IMR-90 (cell line): ENCODE measurements at regions not wholly inside any gene's neighbourhood (a gene's known extent, or its start where the extent isn't known, plus 50 kb on each side); places are given as distances from the start of the nearest gene placed in this dataset.

ENCODE experiments used
- ATAC-seq: fragments of 200-7000 bp; cut with Tn5 transposase; 2 replicates; pipeline ENCODE4 v1.9.1; 2020; ENCODE audit warnings: low read depth, mild to moderate bottlenecking, moderate library complexity
- BruUV-seq: library from RNA; stranded (reverse); fragments of 400-500 nt; replicated peaks from 2 replicates; lab custom pipeline; 2021; lab: Mats Ljungman, UMichigan
- CTCF ChIA-PET: fragments of 300-600 bp; formaldehyde crosslinking; extraction: SDS; loops from one replicate; lab custom pipeline; 2021; ENCODE audit warnings: antibody characterized with exemption; lab: Yijun Ruan, JAX
- POLR2A ChIA-PET: fragments of 300-600 bp; sonication (Branson Sonifier 250); formaldehyde crosslinking; loops from one replicate; lab custom pipeline; 2022; ENCODE audit warnings: antibody characterized with exemption; ENCODE audit not compliant: unreplicated experiment; lab: Charles Lee
- DNase-seq: peaks from one replicate; pipeline ENCODE4 v3.0.0; 2013
- H2AFZ ChIP-seq: replicated peaks from 2 replicates; pipeline ENCODE3; 2013; ENCODE audit warnings: low read length, mild to moderate bottlenecking; ENCODE audit not compliant: poor library complexity
- H2AK5ac ChIP-seq: 2 replicates; pipeline ENCODE4 v1.6.1; 2013; ENCODE audit warnings: low read depth, low read length, inconsistent platforms
- H2AK9ac ChIP-seq: replicated peaks from 2 replicates; pipeline ENCODE3; 2013; ENCODE audit warnings: mild to moderate bottlenecking, low read depth, low read length, moderate library complexity; ENCODE audit not compliant: poor library complexity
- H2BK120ac ChIP-seq: 2 replicates; pipeline ENCODE4 v1.6.1; 2013; ENCODE audit warnings: low read depth, low read length, inconsistent platforms
- H2BK15ac ChIP-seq: 3 replicates; pipeline ENCODE4 v1.6.1; 2013; ENCODE audit warnings: low read depth, low read length, inconsistent platforms
- H2BK20ac ChIP-seq: 2 replicates; pipeline ENCODE4 v1.6.1; 2013; ENCODE audit warnings: low read depth, mild to moderate bottlenecking, inconsistent platforms, low read length, moderate library complexity
- H2BK5ac ChIP-seq: 2 replicates; pipeline ENCODE4 v1.6.1; 2013; ENCODE audit warnings: mild to moderate bottlenecking, low read depth, low read length, inconsistent platforms; ENCODE audit not compliant: poor library complexity, severe bottlenecking
- H3K14ac ChIP-seq: replicated peaks from 2 replicates; pipeline ENCODE4 v1.6.1; 2013; ENCODE audit warnings: low read depth, low read length, inconsistent platforms
- H3K18ac ChIP-seq: 2 replicates; pipeline ENCODE4 v1.6.1; 2013; ENCODE audit warnings: low read depth, low read length, control low read depth
- H3K23ac ChIP-seq: 2 replicates; pipeline ENCODE4 v1.6.1; 2013; ENCODE audit warnings: low read depth, low read length, inconsistent platforms
- H3K27ac ChIP-seq: 2 replicates; pipeline ENCODE4 v1.5.1; 2013; ENCODE audit warnings: mild to moderate bottlenecking, control low read depth, low read length; ENCODE audit not compliant: insufficient read depth
- H3K27me3 ChIP-seq: 2 replicates; pipeline ENCODE4 v1.6.1; 2013; ENCODE audit warnings: low read length; ENCODE audit not compliant: control insufficient read depth, insufficient read depth
- H3K36me3 ChIP-seq: 2 replicates; pipeline ENCODE4 v1.6.1; 2013; ENCODE audit warnings: low read length, mixed read lengths; ENCODE audit not compliant: control insufficient read depth, insufficient read depth
- H3K4ac ChIP-seq: 2 replicates; pipeline ENCODE4 v1.6.1; 2013; ENCODE audit warnings: low read depth, low read length, inconsistent platforms
- H3K4me1 ChIP-seq: 2 replicates; pipeline ENCODE4 v1.6.1; 2013; ENCODE audit warnings: low read length, mixed read lengths; ENCODE audit not compliant: control insufficient read depth, insufficient read depth
- H3K4me2 ChIP-seq: 2 replicates; pipeline ENCODE4 v1.6.1; 2013; ENCODE audit warnings: low read depth, mild to moderate bottlenecking, control low read depth, low read length, moderate library complexity
- H3K4me3 ChIP-seq: 2 replicates; pipeline ENCODE4 v1.5.1; 2013; ENCODE audit warnings: low read depth, mild to moderate bottlenecking, control low read depth, low read length, moderate library complexity; ENCODE audit not compliant: insufficient read depth
- H3K56ac ChIP-seq: 2 replicates; pipeline ENCODE4 v1.6.1; 2013; ENCODE audit warnings: low read length, inconsistent platforms; ENCODE audit not compliant: insufficient read depth; ENCODE audit errors: extremely low read depth
- H3K79me1 ChIP-seq, 2 experiments: 2 replicates each; pipeline ENCODE4 v1.6.1; 2013; ENCODE audit warnings: low read length in 2 of 2, inconsistent platforms in 1 of 2, low read depth in 1 of 2
- H3K9ac ChIP-seq: 2 replicates; pipeline ENCODE4 v1.6.1; 2013; ENCODE audit warnings: low read depth, low read length, control low read depth
- H3K9me1 ChIP-seq: 2 replicates; pipeline ENCODE4 v1.6.1; 2013; ENCODE audit warnings: low read length, inconsistent platforms; ENCODE audit not compliant: insufficient read depth
- H3K9me3 ChIP-seq: 2 replicates; pipeline ENCODE4 v1.6.1; 2013; ENCODE audit warnings: low read length; ENCODE audit not compliant: control insufficient read depth, insufficient read depth
- H4K20me1 ChIP-seq: 2 replicates; pipeline ENCODE4 v1.6.1; 2013; ENCODE audit warnings: low read length, inconsistent platforms; ENCODE audit not compliant: insufficient read depth
- H4K5ac ChIP-seq: 2 replicates; pipeline ENCODE4 v1.6.1; 2013; ENCODE audit warnings: mild to moderate bottlenecking, low read depth, low read length, control low read depth
- H4K8ac ChIP-seq, 2 experiments: 2 replicates each; pipeline ENCODE4 v1.6.1; 2013; ENCODE audit warnings: low read depth in 2 of 2, low read length in 2 of 2, control low read depth in 1 of 2, inconsistent platforms in 1 of 2
- H4K91ac ChIP-seq: 2 replicates; pipeline ENCODE4 v1.6.1; 2013; ENCODE audit warnings: low read depth, low read length, inconsistent platforms; ENCODE audit not compliant: insufficient read depth
- BHLHE40 ChIP-seq: fragments of 150-350 bp; IDR thresholded peaks from 2 replicates; pipeline ENCODE4 v1.6.1; 2016; ENCODE audit warnings: mild to moderate bottlenecking, low read depth, low read length
- CEBPB ChIP-seq: IDR thresholded peaks from 2 replicates; pipeline ENCODE4 v1.6.1; 2012; ENCODE audit warnings: low read depth, low read length, improper control_type of control experiment
- CHD1 ChIP-seq: IDR thresholded peaks from 2 replicates; pipeline ENCODE4 v1.6.1; 2012; ENCODE audit warnings: low read depth, low read length, improper control_type of control experiment
- MAFK ChIP-seq: IDR thresholded peaks from 2 replicates; pipeline ENCODE4 v1.6.1; 2012; ENCODE audit warnings: low read depth, low read length, improper control_type of control experiment
- MXI1 ChIP-seq: IDR thresholded peaks from 2 replicates; pipeline ENCODE4 v1.6.1; 2012; ENCODE audit warnings: low read depth, mild to moderate bottlenecking, low read length, moderate library complexity, borderline replicate concordance
- POLR2A ChIP-seq: IDR thresholded peaks from 2 replicates; pipeline ENCODE4 v1.6.1; 2012; ENCODE audit warnings: mild to moderate bottlenecking, low read depth, low read length
- RAD21 ChIP-seq: IDR thresholded peaks from 2 replicates; pipeline ENCODE4 v1.6.1; 2012; ENCODE audit warnings: low read length, improper control_type of control experiment
- RCOR1 ChIP-seq: IDR thresholded peaks from 2 replicates; pipeline ENCODE4 v1.6.1; 2012; ENCODE audit warnings: mild to moderate bottlenecking, low read length, improper control_type of control experiment; ENCODE audit not compliant: insufficient replicate concordance
- RFX5 ChIP-seq: IDR thresholded peaks from 2 replicates; pipeline ENCODE4 v1.8.0; 2012; ENCODE audit warnings: low read depth, mild to moderate bottlenecking, low read length, moderate library complexity
- WGBS, 2 experiments: methylation state at CpG; one replicate each; pipeline versions ENCODE4 v1.1.5 to v1.1.7; 2013; ENCODE audit warnings: missing lambda C conversion rate in 2 of 2; ENCODE audit not compliant: insufficient read length in 1 of 2; ENCODE audit errors: extremely low coverage in 2 of 2; 5-methylcytosine and 5-hydroxymethylcytosine counted together
- dilution Hi-C: fragments of 300-500 bp; cut with HindIII; formaldehyde crosslinking; loops from one replicate; pipeline ENCODE4 v1.14.3; 2018; ENCODE audit warnings: low sequenced_read_pairs; ENCODE audit not compliant: unreplicated experiment
- in situ Hi-C: fragments of 300-500 bp; cut with MboI; formaldehyde crosslinking; loops from 3 replicates; pipeline ENCODE4 v1.14.3; 2019; ENCODE audit warnings: low sequenced_read_pairs, inconsistent platforms, mixed read lengths
- intact Hi-C: fragments of 100-400 bp; cut with micrococcal nuclease; formaldehyde crosslinking; loops from 2 replicates; pipeline ENCODE4 v1.10.0; 2022

DNA sequence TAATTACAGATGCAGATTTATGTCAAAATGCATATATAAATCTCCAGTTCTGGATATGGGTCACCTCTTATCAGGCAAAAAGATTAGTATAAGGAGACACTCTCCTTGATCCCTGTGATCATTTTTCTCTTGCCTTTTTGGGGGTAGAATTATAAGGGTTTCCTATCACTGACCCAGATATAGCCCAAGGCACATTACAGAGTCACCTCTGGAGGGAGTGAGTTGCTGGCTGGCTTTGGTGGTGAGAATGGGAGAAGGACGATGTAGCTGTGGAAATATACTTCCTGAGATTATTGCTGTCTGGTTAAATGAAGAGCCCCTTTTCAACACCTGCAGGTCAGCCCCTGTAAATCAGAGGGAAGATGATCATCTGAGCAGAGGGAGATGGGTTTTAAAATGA, 418.7 kb downstream of the MTX2 start:
- no peak overlapping the region for H3K9ac ChIP-seq
- intact Hi-C loops: no loop called here
- no peaks in the 10 kb centered on the region for H3K27me3 ChIP-seq
- no peak overlapping the region for H2AFZ ChIP-seq
- no peak overlapping the region for H3K27ac ChIP-seq
- H4K8ac ChIP-seq: no peak overlapping the region
- no peaks in the 10 kb centered on the region for H3K79me1 ChIP-seq
- H2AK5ac ChIP-seq: no peak overlapping the region
- H4K91ac ChIP-seq: no peak overlapping the region
- no peak overlapping the region for H3K4me2 ChIP-seq
- no peak overlapping the region for H2BK5ac ChIP-seq
- H2AK9ac ChIP-seq: no peak overlapping the region
- no peaks in the 10 kb centered on the region for H3K4me1 ChIP-seq
- H3K14ac ChIP-seq: no peak overlapping the region
- H3K36me3 ChIP-seq: no peaks in the 10 kb centered on the region
- H2BK15ac ChIP-seq: no peak overlapping the region
- POLR2A ChIA-PET: no interaction called here
- no peak overlapping the region for H2BK20ac ChIP-seq
- CTCF ChIA-PET: no interaction called here
- no peaks in the 10 kb centered on the region for H3K9me1 ChIP-seq
- dilution Hi-C loops: no loop called here
- no peak overlapping the region for H4K5ac ChIP-seq
- no peak overlapping the region for H2BK120ac ChIP-seq
- no peak overlapping the region for H3K23ac ChIP-seq
- in situ Hi-C loops: no loop called here
- H3K4me3 ChIP-seq: no peak overlapping the region
- no peak overlapping the region for H3K56ac ChIP-seq
- no CpG with 5 or more reads among the region's 1 CpG for WGBS, 2 experiments
- H3K9me3 ChIP-seq: no peaks in the 10 kb centered on the region
- no peak overlapping the region for H3K4ac ChIP-seq
- BruUV-seq: no TSS peak
- ATAC-seq (no peak), DNase-seq (no peak)
- H3K18ac ChIP-seq: no peak overlapping the region
- TF ChIP-seq CHD1 (no peak), MAFK (no peak), MXI1 (no peak), BHLHE40 (no peak), POLR2A (no peak), RFX5 (no peak), CEBPB (no peak), RAD21 (no peak), RCOR1 (no peak)
- H4K20me1 ChIP-seq: no peaks in the 10 kb centered on the region
